HG03571 (cell line): ENCODE measurements at regions not wholly inside any gene's neighbourhood (a gene's known extent, or its start where the extent isn't known, plus 50 kb on each side); places are given as distances from the start of the nearest gene placed in this dataset.
A peak's percentile ranks its signal among the peaks of the same experiment; 100 is the strongest.

Experiments
- ATAC-seq: cut with Tn5 transposase; IDR thresholded peaks from one replicate; pipeline ENCODE4 v1.9.1; 2021; ENCODE audit not compliant: unreplicated experiment

DNA sequence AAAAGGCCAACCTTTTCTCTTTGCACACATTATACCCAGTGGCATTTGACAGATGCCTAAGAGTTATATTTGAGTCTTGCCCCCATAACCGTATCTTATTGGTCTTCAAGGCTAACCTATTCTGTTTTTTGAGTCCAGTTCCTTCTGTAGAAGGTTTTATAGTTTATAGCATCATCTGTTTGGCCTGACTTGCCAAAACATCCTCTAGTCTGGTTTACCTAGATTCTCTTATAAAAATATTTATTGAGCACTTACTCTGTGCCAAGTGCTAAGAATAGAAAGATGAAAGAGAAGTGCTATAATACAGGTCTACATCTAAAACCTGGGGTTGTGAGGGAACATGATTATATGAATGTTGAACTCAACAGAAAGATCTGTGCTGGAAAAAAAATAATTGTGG, 55.9 kb upstream of the PIP4K2A start:
- no peak for ATAC-seq

DNA sequence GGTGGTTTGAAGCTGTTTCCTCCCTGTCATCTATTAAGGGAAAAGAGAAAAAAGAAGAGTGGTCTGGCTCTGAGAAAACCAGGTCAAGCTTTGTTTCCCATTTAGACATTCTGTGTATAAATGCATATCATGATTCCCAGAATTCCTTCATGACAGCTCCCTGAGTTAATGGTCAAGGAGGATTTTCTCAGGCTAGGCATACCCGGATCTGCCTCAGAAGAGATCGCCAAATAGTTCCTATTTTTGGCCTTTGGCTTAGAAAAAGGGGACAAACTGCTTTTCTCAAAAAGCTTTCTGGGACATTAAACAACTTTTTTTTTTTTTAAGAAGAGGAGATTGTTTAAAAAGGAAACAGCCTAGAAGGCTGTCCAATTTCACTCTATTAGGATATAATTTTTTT, 53.5 kb upstream of the PIP4K2A start:
- ATAC-seq, result no peak

- ATAC-seq, result no peak
Measured at GRCh38 chr10:22766693-22767092, 52.3 kb upstream of the PIP4K2A start.

GRCh38 chr10:22765660-22766547, 51.5 kb upstream of the PIP4K2A start:
- peak; percentile 56 for ATAC-seq

GRCh38 chr10:22764639-22765038, 50.3 kb upstream of the PIP4K2A start:
- ATAC-seq, result no peak
